WTC11 (cell line): ENCODE measurements at regions not wholly inside any gene's neighbourhood (a gene's known extent, or its start where the extent isn't known, plus 50 kb on each side); places are given as distances from the start of the nearest gene placed in this dataset.

Experiments used
- ATAC-seq: fragments of 200-7000 bp; cut with Tn5 transposase; 2 replicates; pipeline ENCODE4 v1.10.0; 2021; ENCODE audit warnings: mild to moderate bottlenecking, moderate library complexity
- CTCF ChIA-PET: fragments of 300-600 bp; sonication (Branson Sonifier 250); formaldehyde crosslinking; loops from one replicate; lab custom pipeline; 2021; ENCODE audit warnings: antibody characterized with exemption; lab: Charles Lee
- POLR2A ChIA-PET: fragments of 350-600 bp; sonication (Branson Sonifier 250); formaldehyde crosslinking; loops from one replicate; lab custom pipeline; 2021; ENCODE audit warnings: antibody characterized with exemption; lab: Charles Lee
- DNase-seq: peaks from one replicate; pipeline ENCODE4 v3.0.0; 2021; ENCODE audit warnings: low spot score
- H3K27ac Mint-ChIP-seq: 2 replicates; pipeline ENCODE4 v1.8.0; 2021; ENCODE audit warnings: mixed read lengths
- H3K27me3 Mint-ChIP-seq: 2 replicates; pipeline ENCODE4 v1.8.0; 2021; ENCODE audit warnings: low read depth, mild to moderate bottlenecking, moderate library complexity, mixed read lengths
- H3K36me3 Mint-ChIP-seq: 2 replicates; pipeline ENCODE4 v1.8.0; 2021; ENCODE audit warnings: mixed read lengths
- H3K4me1 Mint-ChIP-seq: 2 replicates; pipeline ENCODE4 v1.8.0; 2022; ENCODE audit warnings: mixed read lengths
- H3K4me3 Mint-ChIP-seq: 2 replicates; pipeline ENCODE4 v1.8.0; 2021; ENCODE audit warnings: mild to moderate bottlenecking, moderate library complexity, mixed read lengths
- H3K9me3 Mint-ChIP-seq: 2 replicates; pipeline ENCODE4 v1.8.0; 2021; ENCODE audit warnings: mixed read lengths
- CBFB ChIP-seq: sonication (generic); formaldehyde crosslinking; IDR thresholded peaks from 2 replicates; pipeline ENCODE4 v1.8.1; 2022; ENCODE audit warnings: mild to moderate bottlenecking, low read depth, missing genetic modification reagents
- CREM ChIP-seq: sonication (generic); formaldehyde crosslinking; IDR thresholded peaks from 2 replicates; pipeline ENCODE4 v1.8.1; 2022; ENCODE audit warnings: mild to moderate bottlenecking, missing genetic modification reagents, moderate library complexity
- ELF4 ChIP-seq: sonication (generic); formaldehyde crosslinking; IDR thresholded peaks from 2 replicates; pipeline ENCODE4 v1.8.1; 2022; ENCODE audit warnings: low read depth, mild to moderate bottlenecking, moderate library complexity, missing genetic modification reagents
- ETV6 ChIP-seq: sonication (generic); formaldehyde crosslinking; IDR thresholded peaks from 2 replicates; pipeline ENCODE4 v1.8.1; 2022; ENCODE audit warnings: mild to moderate bottlenecking, missing genetic modification reagents
- FOXJ3 ChIP-seq: sonication (generic); formaldehyde crosslinking; IDR thresholded peaks from 2 replicates; pipeline ENCODE4 v1.9.0; 2021; ENCODE audit warnings: missing genetic modification reagents, mild to moderate bottlenecking, borderline replicate concordance
- IRF1 ChIP-seq: sonication (generic); formaldehyde crosslinking; IDR thresholded peaks from 2 replicates; pipeline ENCODE4 v1.8.0; 2023; ENCODE audit warnings: missing genetic modification reagents
- NFATC4 ChIP-seq: fragments of 250-450 bp; sonication (Bioruptor Pico); IDR thresholded peaks from 2 replicates; pipeline ENCODE4 v1.9.0; 2021; ENCODE audit warnings: mild to moderate bottlenecking
- PRRX2 ChIP-seq: fragments of 250-450 bp; sonication (Bioruptor Pico); IDR thresholded peaks from 2 replicates; pipeline ENCODE4 v1.8.0; 2021; ENCODE audit warnings: mild to moderate bottlenecking
- SMAD4 ChIP-seq: sonication (generic); formaldehyde crosslinking; IDR thresholded peaks from 2 replicates; pipeline ENCODE4 v1.8.0; 2022; ENCODE audit warnings: mild to moderate bottlenecking, missing genetic modification reagents
- SP1 ChIP-seq: sonication (generic); formaldehyde crosslinking; conservative IDR thresholded peaks from 2 replicates; pipeline ENCODE4 v1.8.1; 2022; ENCODE audit warnings: missing genetic modification reagents
- TEAD1 ChIP-seq: sonication (generic); formaldehyde crosslinking; IDR thresholded peaks from 2 replicates; pipeline ENCODE4 v1.8.0; 2022; ENCODE audit warnings: mild to moderate bottlenecking, missing genetic modification reagents
- TEAD4 ChIP-seq: sonication (generic); formaldehyde crosslinking; IDR thresholded peaks from 2 replicates; pipeline ENCODE4 v1.8.0; 2022; ENCODE audit warnings: mild to moderate bottlenecking, missing genetic modification reagents
- ZNF121 ChIP-seq: sonication (generic); formaldehyde crosslinking; IDR thresholded peaks from 2 replicates; pipeline ENCODE4 v1.8.0; 2023; ENCODE audit warnings: missing genetic modification reagents
- ZNF281 ChIP-seq: sonication (generic); formaldehyde crosslinking; IDR thresholded peaks from 2 replicates; pipeline ENCODE4 v1.8.0; 2023; ENCODE audit warnings: mild to moderate bottlenecking, missing genetic modification reagents
- ZNF425 ChIP-seq: fragments of 250-450 bp; sonication (Bioruptor Pico); conservative IDR thresholded peaks from 2 replicates; pipeline ENCODE4 v1.9.0; 2021; ENCODE audit warnings: mild to moderate bottlenecking
- TF ChIP-seq, protein P1 (sequence below): fragments of 200-600 bp; IDR thresholded peaks from 2 replicates; pipeline ENCODE4 v1.8.0; 2022; ENCODE audit warnings: antibody characterized with exemption
- TF ChIP-seq, protein P2 (sequence below): fragments of 250-450 bp; sonication (Bioruptor Pico); IDR thresholded peaks from 2 replicates; pipeline ENCODE4 v1.9.0; 2021; ENCODE audit warnings: mild to moderate bottlenecking
- TF ChIP-seq, protein P3 (sequence below): fragments of 250-450 bp; sonication (Bioruptor Pico); IDR thresholded peaks from 2 replicates; pipeline ENCODE4 v1.8.0; 2021; ENCODE audit warnings: mild to moderate bottlenecking
- TF ChIP-seq, protein P4 (sequence below): sonication (generic); formaldehyde crosslinking; IDR thresholded peaks from 2 replicates; pipeline ENCODE4 v1.8.1; 2023; ENCODE audit warnings: mild to moderate bottlenecking, missing genetic modification reagents, moderate library complexity

- no peak overlapping the region for H3K27ac Mint-ChIP-seq
- ATAC-seq, result no peak
- H3K9me3 Mint-ChIP-seq, result no peaks in the 10 kb centered on the region
- H3K27me3 Mint-ChIP-seq, result no peaks in the 10 kb centered on the region; the same call in 1 of the 2 replicates
- H3K4me3 Mint-ChIP-seq, result no peak overlapping the region
- TF ChIP-seq SMAD4 (CRISPR knock-in tag) (no peak), ZNF281 (no peak), FOXJ3 (no peak), SP1 (CRISPR knock-in tag) (no peak), CREM (CRISPR knock-in tag) (no peak), NFATC4 (CRISPR knock-in tag) (no peak), PRRX2 (CRISPR knock-in tag) (no peak), IRF1 (CRISPR knock-in tag) (no peak), TEAD1 (CRISPR knock-in tag) (no peak), ELF4 (CRISPR knock-in tag) (no peak), ETV6 (CRISPR knock-in tag) (no peak), CBFB (CRISPR knock-in tag) (no peak), ZNF121 (no peak), ZNF425 (CRISPR knock-in tag) (no peak), TEAD4 (CRISPR knock-in tag) (no peak)
- TF ChIP-seq, protein P1, sequence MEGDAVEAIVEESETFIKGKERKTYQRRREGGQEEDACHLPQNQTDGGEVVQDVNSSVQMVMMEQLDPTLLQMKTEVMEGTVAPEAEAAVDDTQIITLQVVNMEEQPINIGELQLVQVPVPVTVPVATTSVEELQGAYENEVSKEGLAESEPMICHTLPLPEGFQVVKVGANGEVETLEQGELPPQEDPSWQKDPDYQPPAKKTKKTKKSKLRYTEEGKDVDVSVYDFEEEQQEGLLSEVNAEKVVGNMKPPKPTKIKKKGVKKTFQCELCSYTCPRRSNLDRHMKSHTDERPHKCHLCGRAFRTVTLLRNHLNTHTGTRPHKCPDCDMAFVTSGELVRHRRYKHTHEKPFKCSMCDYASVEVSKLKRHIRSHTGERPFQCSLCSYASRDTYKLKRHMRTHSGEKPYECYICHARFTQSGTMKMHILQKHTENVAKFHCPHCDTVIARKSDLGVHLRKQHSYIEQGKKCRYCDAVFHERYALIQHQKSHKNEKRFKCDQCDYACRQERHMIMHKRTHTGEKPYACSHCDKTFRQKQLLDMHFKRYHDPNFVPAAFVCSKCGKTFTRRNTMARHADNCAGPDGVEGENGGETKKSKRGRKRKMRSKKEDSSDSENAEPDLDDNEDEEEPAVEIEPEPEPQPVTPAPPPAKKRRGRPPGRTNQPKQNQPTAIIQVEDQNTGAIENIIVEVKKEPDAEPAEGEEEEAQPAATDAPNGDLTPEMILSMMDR, result no peak
- TF ChIP-seq, protein P2, sequence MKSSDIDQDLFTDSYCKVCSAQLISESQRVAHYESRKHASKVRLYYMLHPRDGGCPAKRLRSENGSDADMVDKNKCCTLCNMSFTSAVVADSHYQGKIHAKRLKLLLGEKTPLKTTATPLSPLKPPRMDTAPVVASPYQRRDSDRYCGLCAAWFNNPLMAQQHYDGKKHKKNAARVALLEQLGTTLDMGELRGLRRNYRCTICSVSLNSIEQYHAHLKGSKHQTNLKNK, result no peak
- TF ChIP-seq, protein P3, sequence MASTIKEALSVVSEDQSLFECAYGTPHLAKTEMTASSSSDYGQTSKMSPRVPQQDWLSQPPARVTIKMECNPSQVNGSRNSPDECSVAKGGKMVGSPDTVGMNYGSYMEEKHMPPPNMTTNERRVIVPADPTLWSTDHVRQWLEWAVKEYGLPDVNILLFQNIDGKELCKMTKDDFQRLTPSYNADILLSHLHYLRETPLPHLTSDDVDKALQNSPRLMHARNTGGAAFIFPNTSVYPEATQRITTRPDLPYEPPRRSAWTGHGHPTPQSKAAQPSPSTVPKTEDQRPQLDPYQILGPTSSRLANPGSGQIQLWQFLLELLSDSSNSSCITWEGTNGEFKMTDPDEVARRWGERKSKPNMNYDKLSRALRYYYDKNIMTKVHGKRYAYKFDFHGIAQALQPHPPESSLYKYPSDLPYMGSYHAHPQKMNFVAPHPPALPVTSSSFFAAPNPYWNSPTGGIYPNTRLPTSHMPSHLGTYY, result no peak
- TF ChIP-seq, protein P4, sequence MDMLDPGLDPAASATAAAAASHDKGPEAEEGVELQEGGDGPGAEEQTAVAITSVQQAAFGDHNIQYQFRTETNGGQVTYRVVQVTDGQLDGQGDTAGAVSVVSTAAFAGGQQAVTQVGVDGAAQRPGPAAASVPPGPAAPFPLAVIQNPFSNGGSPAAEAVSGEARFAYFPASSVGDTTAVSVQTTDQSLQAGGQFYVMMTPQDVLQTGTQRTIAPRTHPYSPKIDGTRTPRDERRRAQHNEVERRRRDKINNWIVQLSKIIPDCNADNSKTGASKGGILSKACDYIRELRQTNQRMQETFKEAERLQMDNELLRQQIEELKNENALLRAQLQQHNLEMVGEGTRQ (CRISPR knock-in tag), result no peak
- no peaks in the 10 kb centered on the region for H3K36me3 Mint-ChIP-seq
- DNase-seq, result no peak
- ChIA-PET POLR2A (no interaction called here), CTCF (no interaction called here)
- H3K4me1 Mint-ChIP-seq, result no peaks in the 10 kb centered on the region
Measured at GRCh38 chr5:133694181-133694831, 82.0 kb upstream of the FSTL4 start.
